Parathyroid adenoma (tissue), 2 donors: ENCODE measurements at regions not wholly inside any gene's neighbourhood (a gene's known extent, or its start where the extent isn't known, plus 50 kb on each side); places are given as distances from the start of the nearest gene placed in this dataset.

Source experiments
- H2AFZ ChIP-seq: fragments of 300-600 bp; sonication (generic); one replicate; pipeline ENCODE4 v1.7.0; 2017; ENCODE audit warnings: antibody characterized with exemption, mild to moderate bottlenecking
- H3K27ac ChIP-seq: fragments of 300-600 bp; sonication (generic); one replicate; pipeline ENCODE4 v1.7.0; 2017
- H3K27me3 ChIP-seq: fragments of 300-600 bp; sonication (generic); one replicate; pipeline ENCODE4 v1.7.0; 2017; ENCODE audit warnings: low read length; ENCODE audit not compliant: control insufficient read depth, insufficient read depth
- H3K36me3 ChIP-seq: fragments of 300-600 bp; sonication (generic); one replicate; pipeline ENCODE4 v1.7.0; 2017; ENCODE audit warnings: low read length; ENCODE audit not compliant: control insufficient read depth, insufficient read depth
- H3K4me1 ChIP-seq: fragments of 300-600 bp; sonication (generic); one replicate; pipeline ENCODE4 v1.7.0; 2017; ENCODE audit warnings: control low read depth
- H3K4me2 ChIP-seq: fragments of 300-600 bp; sonication (generic); one replicate; pipeline ENCODE4 v1.7.0; 2017; ENCODE audit warnings: low read length
- H3K4me3 ChIP-seq: fragments of 300-600 bp; sonication (generic); one replicate; pipeline ENCODE4 v1.7.0; 2017; ENCODE audit warnings: low read depth, low read length
- H3K79me2 ChIP-seq: fragments of 300-600 bp; sonication (generic); one replicate; pipeline ENCODE4 v1.7.0; 2017; ENCODE audit warnings: control low read depth
- H3K9ac ChIP-seq: fragments of 300-600 bp; sonication (generic); one replicate; pipeline ENCODE4 v1.7.0; 2017; ENCODE audit warnings: mild to moderate bottlenecking
- H3K9me3 ChIP-seq: fragments of 300-600 bp; sonication (generic); one replicate; pipeline ENCODE4 v1.7.0; 2017; ENCODE audit warnings: low read length; ENCODE audit not compliant: control insufficient read depth
- TF ChIP-seq, protein P1 (sequence below): fragments of 300-600 bp; sonication (generic); IDR thresholded peaks from one replicate; pipeline ENCODE4 v1.7.0; 2017; ENCODE audit warnings: antibody characterized with exemption, mild to moderate bottlenecking
- donor health status: primary hyperparathyroidism.

DNA sequence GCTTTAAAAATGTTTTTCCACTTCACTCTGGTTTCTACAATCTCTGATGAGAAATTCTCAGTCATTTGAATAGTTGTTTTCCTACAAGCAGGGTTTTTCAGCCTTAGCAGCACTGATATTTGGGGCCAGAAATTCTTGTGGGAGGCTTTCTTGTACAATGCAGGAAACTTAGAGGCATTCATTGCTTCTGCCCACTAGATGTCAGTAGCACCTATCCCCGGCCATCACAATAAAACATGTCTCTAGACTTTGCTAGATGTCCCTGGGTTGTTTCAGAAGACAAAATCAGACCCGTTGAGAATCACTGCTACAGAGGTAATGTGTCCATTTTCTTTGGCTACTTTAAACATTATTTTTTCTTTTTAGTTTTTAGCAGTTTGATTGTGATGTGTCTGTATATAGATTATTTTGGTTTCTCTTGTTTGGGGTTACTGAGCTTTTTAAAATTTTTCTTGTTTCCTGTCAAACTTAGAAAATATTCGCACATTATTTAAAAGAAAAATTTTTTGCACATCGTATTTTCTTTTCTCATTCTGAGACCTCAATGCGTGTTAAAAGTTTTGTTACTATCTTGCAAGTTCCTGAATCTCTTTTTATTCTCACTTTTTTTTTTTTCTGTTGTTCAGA is 60.8 kb upstream of the CCDC179 start:
- Histone ChIP-seq H3K9ac (no peak overlapping the region), H3K36me3 (no peaks in the 10 kb centered on the region), H3K4me3 (no peak overlapping the region), H3K4me2 (no peak overlapping the region), H2AFZ (no peak overlapping the region), H3K27ac (no peak overlapping the region), H3K4me1 (no peaks in the 10 kb centered on the region), H3K27me3 (no peaks in the 10 kb centered on the region), H3K79me2 (no peaks in the 10 kb centered on the region), H3K9me3 (no peaks in the 10 kb centered on the region)
- TF ChIP-seq, protein P1, sequence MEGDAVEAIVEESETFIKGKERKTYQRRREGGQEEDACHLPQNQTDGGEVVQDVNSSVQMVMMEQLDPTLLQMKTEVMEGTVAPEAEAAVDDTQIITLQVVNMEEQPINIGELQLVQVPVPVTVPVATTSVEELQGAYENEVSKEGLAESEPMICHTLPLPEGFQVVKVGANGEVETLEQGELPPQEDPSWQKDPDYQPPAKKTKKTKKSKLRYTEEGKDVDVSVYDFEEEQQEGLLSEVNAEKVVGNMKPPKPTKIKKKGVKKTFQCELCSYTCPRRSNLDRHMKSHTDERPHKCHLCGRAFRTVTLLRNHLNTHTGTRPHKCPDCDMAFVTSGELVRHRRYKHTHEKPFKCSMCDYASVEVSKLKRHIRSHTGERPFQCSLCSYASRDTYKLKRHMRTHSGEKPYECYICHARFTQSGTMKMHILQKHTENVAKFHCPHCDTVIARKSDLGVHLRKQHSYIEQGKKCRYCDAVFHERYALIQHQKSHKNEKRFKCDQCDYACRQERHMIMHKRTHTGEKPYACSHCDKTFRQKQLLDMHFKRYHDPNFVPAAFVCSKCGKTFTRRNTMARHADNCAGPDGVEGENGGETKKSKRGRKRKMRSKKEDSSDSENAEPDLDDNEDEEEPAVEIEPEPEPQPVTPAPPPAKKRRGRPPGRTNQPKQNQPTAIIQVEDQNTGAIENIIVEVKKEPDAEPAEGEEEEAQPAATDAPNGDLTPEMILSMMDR, result peak; percentile 23

DNA sequence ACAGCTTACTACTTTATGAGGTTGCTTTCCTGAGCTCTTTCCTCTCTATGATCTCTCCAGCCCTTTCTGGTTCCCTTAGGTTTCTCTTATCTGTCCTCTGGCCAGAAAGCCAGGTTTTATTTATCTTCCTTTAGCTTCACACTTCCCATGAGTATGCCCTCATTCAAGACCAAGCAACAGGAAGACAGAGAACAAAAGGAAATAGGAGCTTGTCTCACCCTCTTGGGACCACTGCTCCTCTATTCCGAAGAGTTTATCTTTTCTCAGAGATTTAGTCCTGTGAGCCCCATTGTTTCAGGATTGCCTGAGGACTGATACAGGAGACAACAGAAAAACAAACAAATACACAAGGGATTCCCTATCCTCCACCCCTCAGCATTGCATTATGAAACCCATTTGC is 62.4 kb upstream of the CCDC179 start:
- Histone ChIP-seq H3K9me3 (no peaks in the 10 kb centered on the region), H3K79me2 (no peaks in the 10 kb centered on the region), H3K27ac (no peak overlapping the region), H3K4me1 (no peaks in the 10 kb centered on the region), H3K9ac (no peak overlapping the region), H3K4me2 (no peak overlapping the region), H3K27me3 (no peaks in the 10 kb centered on the region), H3K4me3 (no peak overlapping the region), H3K36me3 (no peaks in the 10 kb centered on the region), H2AFZ (no peak overlapping the region)
- TF ChIP-seq, protein P1, result no peak

DNA sequence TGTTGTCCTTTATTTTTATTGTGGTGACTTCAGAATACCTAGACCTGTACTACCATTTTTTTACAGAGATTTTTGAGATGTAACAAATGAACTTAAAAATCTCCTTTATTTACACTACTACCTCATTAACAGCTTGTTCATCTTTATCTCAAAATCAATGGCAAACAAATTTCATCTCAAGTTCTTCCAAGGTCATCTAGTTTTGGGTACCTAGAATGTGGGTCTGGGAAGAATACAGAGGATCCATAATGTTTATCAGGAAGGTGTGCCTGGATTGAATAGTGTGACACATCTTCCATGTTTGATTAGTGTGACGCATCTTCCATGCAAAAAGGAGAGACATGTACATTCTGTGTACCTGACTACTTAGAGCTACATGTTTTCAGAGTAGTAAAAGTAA is 63.3 kb upstream of the CCDC179 start:
- Histone ChIP-seq H3K36me3 (no peaks in the 10 kb centered on the region), H3K79me2 (no peaks in the 10 kb centered on the region), H3K4me1 (no peaks in the 10 kb centered on the region), H3K4me3 (no peak overlapping the region), H3K4me2 (no peak overlapping the region), H2AFZ (no peak overlapping the region), H3K27ac (no peak overlapping the region), H3K9ac (no peak overlapping the region), H3K27me3 (no peaks in the 10 kb centered on the region), H3K9me3 (no peaks in the 10 kb centered on the region)
- TF ChIP-seq, protein P1, result no peak

DNA sequence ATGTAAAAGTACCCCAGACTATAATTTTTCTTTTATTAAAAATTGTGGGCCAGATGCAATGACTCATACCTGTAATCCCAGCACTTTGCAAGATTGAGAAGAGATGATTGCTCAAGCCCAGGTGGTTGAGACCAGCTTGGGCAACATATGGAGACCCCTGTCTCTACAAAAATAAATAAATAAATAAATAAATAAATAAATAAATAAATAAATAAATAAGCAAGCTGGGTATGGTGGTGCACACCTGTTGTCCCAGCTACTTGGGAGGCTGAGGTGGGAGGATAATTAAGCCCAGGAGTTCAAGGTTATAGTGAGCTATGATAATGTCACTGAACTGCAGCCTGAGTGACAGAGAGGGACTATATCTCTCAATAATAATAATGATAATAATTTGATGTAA is 66.1 kb upstream of the CCDC179 start:
- Histone ChIP-seq H3K4me1 (no peaks in the 10 kb centered on the region), H3K79me2 (no peaks in the 10 kb centered on the region), H3K9ac (no peak overlapping the region), H3K27ac (no peak overlapping the region), H3K36me3 (no peaks in the 10 kb centered on the region), H2AFZ (no peak overlapping the region), H3K9me3 (no peaks in the 10 kb centered on the region), H3K4me2 (no peak overlapping the region), H3K4me3 (no peak overlapping the region), H3K27me3 (no peaks in the 10 kb centered on the region)
- TF ChIP-seq, protein P1, result no peak

DNA sequence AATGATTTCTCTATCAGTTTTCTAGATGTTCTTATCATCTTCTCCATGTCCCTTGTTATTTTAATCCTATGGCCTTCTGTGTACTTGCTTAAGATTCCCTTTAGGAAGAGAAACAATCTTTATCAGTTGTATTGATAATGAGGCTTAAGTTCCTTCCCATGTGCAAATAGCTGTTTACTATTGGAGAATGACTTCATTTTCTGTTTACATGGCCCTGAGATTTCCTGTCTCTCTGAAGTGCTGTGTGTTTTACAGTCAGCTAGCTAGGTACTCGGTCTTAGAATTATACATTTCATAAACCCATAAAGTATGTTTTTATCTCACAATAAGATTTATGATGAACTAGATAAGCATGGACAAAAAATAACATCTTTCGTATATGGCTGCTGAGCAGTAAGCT is 67.5 kb upstream of the CCDC179 start:
- Histone ChIP-seq H3K4me3 (no peak overlapping the region), H3K4me1 (no peaks in the 10 kb centered on the region)

More for the DNA sequence above, 67.5 kb upstream of the CCDC179 start:
- H3K27ac ChIP-seq, result no peak overlapping the region
- no peak overlapping the region for H2AFZ ChIP-seq
- no peaks in the 10 kb centered on the region for H3K36me3 ChIP-seq
- TF ChIP-seq, protein P1, result no peak
- no peaks in the 10 kb centered on the region for H3K79me2 ChIP-seq
- H3K9me3 ChIP-seq, result no peaks in the 10 kb centered on the region
- H3K9ac ChIP-seq, result no peak overlapping the region
- H3K4me2 ChIP-seq, result no peak overlapping the region
- no peaks in the 10 kb centered on the region for H3K27me3 ChIP-seq
